SK-N-MC (cell line): ENCODE measurements at regions not wholly inside any gene's neighbourhood (a gene's known extent, or its start where the extent isn't known, plus 50 kb on each side); places are given as distances from the start of the nearest gene placed in this dataset.

Experiments used
- DNase-seq: peaks from one replicate; pipeline ENCODE4 v3.0.0-alpha.2; 2011; ENCODE audit warnings: low read depth, low spot score
- H3K27ac ChIP-seq: fragments of 200-600 bp; sonication (generic); 2 replicates; pipeline ENCODE4 v1.5.1; 2016; ENCODE audit warnings: mixed run types
- H3K36me3 ChIP-seq: fragments of 200-600 bp; sonication (generic); 2 replicates; pipeline ENCODE4 v1.6.1; 2017; ENCODE audit warnings: antibody characterized with exemption, low read length, mixed read lengths; ENCODE audit not compliant: insufficient read depth
- H3K4me3 ChIP-seq: fragments of 200-600 bp; sonication (generic); 2 replicates; pipeline ENCODE4 v1.5.1; 2016
- H3K9ac ChIP-seq: fragments of 200-600 bp; sonication (generic); 2 replicates; pipeline ENCODE4 v1.8.0; 2017; ENCODE audit warnings: mixed run types, mixed read lengths; ENCODE audit not compliant: insufficient read length
- H3K9me3 ChIP-seq: fragments of 200-600 bp; sonication (generic); 2 replicates; pipeline ENCODE4 v1.6.1; 2017; ENCODE audit warnings: low read depth, mild to moderate bottlenecking, antibody characterized with exemption, low read length, moderate library complexity, mixed read lengths
- EZH2 ChIP-seq: fragments of 200-600 bp; sonication (generic); IDR thresholded peaks from one replicate; pipeline ENCODE4 v1.6.1; 2017; ENCODE audit warnings: antibody characterized with exemption
- FOXP2 ChIP-seq: optimal IDR thresholded peaks from 2 replicates; pipeline ENCODE3; 2011; ENCODE audit warnings: mild to moderate bottlenecking, moderate library complexity; ENCODE audit not compliant: insufficient read depth; ENCODE audit errors: extremely low read length, control extremely low read depth
- POLR2AphosphoS5 ChIP-seq: IDR thresholded peaks from 2 replicates; pipeline ENCODE4 v1.6.1; 2012; ENCODE audit warnings: mild to moderate bottlenecking, low read depth, low read length, borderline replicate concordance

DNA sequence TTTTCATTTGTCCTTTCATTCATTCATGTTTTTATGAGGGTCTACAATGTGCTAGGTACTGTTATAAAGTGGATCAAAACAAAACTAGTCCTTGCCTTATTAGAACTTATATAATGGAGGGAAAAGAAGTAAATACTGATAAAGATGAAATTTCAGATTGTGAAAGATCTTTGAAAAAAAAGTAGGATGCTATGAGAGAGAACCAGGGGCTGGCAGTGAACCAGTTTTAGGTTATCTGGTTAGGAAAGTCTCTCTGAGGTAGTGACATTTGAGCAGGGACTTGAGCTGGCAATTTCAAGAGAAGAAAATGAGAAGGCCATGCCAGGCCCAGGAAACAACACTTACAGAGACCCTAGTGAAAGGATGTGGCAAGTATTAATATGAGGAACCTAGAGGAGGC is 57.3 kb upstream of the E2F7 start:
- no peak for DNase-seq
- TF ChIP-seq POLR2AphosphoS5 = no peak
- TF ChIP-seq EZH2 = no peak
- TF ChIP-seq FOXP2 = no peak
- Histone ChIP-seq H3K27ac (no peak overlapping the region), H3K36me3 (no peaks in the 10 kb centered on the region), H3K9ac (no peak overlapping the region), H3K4me3 (no peak overlapping the region), H3K9me3 (no peaks in the 10 kb centered on the region)

DNA sequence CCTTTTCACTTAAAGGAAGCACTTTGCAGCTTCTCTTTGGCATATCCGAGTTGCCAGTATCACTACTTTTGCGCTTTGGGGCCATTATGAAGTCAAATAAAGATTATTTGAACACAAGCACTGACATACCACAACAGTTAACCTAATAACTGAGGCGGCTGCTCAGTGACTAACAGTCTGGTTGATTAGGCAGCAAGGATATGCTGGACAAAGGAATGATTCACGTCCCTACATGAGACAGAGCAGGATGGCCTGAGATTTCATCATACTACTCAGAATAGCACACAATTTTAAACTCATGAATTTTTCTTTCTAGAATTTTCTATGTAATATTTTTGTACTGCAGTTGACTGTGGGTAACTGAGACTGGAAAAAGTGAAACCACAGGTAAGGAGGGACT is 56.9 kb upstream of the E2F7 start:
- Histone ChIP-seq H3K36me3 (no peaks in the 10 kb centered on the region), H3K27ac (no peak overlapping the region), H3K9ac (no peak overlapping the region), H3K4me3 (no peak overlapping the region), H3K9me3 (no peaks in the 10 kb centered on the region)
- no peak for TF ChIP-seq POLR2AphosphoS5
- TF ChIP-seq EZH2 = no peak
- TF ChIP-seq FOXP2 = no peak
- no peak for DNase-seq

DNA sequence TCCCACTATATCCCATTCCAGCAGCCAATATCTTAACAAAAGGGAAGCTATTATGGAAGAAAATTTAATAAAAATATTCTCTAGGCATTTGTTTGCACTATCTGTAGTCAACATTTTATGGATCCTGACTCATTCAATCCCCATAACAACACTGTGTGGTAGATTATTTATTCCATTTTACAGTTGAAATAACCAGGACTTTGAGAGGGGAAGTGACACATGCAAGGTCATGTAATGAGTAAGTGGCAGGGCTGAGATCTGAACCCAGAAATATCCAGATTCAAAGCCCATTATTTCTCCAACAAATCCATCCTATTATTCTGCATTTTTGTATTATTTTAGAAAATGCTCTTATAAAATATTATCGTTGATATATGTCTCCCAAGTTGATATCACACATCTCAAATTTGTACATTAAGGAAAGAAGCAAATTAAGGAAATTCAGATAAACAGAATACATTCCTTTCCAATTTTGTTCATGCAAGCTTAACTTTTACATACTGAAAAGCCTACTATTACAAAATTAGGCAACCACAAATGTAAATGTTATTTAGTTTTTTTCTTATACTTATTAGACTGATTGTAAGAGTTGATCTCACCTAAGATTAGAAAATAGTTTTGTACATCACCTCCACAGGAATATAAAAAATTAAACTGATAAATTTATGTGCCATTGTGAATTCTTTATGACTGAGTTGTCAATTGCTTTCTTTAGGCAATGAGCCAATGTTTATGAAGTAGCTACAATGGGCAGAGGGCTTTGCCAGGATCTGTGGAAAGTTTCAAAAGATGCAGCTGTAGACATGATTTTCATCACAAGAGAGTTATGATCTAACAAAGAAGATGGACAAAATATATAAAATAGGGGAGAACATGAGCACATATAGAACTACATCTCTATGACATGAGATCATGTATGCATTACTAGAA is 55.1 kb upstream of the E2F7 start:
- Histone ChIP-seq H3K4me3 (no peak overlapping the region), H3K9ac (no peak overlapping the region), H3K27ac (no peak overlapping the region), H3K9me3 (no peaks in the 10 kb centered on the region), H3K36me3 (no peaks in the 10 kb centered on the region)
- TF ChIP-seq EZH2 (no peak), POLR2AphosphoS5 (no peak), FOXP2 (no peak)
- no peak for DNase-seq

DNA sequence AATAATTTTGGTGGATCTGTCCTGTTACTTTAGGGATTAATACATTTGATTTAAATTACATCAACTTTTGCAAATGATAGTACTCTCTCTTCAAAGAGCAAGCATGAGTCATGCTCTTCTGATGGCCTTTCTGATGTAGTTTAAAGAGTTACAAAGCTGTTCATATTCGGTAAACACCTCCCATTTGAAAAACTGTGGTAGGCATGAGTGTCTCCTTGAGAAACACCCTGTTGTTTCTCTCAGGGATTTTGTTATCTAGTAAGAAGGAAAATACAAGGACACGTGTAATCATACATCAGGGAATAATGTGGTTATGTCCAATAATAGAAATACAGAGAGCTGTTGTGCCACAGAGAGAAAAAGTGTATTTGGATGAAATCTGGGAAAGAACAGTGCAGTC is 53.3 kb upstream of the E2F7 start:
- Histone ChIP-seq H3K9me3 (no peaks in the 10 kb centered on the region), H3K27ac (no peak overlapping the region), H3K9ac (no peak overlapping the region), H3K36me3 (no peaks in the 10 kb centered on the region), H3K4me3 (no peak overlapping the region)
- no peak for DNase-seq
- no peak for TF ChIP-seq EZH2
- TF ChIP-seq POLR2AphosphoS5 = no peak
- no peak for TF ChIP-seq FOXP2

DNA sequence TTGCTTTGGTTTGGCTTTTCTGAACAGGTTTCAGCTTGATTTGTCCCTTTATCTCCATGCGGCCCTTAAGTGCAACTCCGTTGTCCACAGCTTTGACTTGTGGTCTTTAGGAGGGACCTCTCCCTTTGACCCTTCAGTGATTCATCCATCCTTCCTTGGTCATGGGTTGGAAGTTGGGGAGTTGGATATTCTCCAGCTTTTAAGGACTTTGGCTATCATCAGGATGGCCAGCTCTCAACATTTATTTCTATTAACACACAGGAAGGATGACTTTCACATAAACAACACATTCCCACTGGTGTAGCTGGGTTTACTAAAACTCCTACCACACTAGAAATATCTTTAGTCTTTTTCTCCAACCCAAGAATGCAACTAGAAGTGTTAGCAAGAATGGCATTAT is 50.9 kb upstream of the E2F7 start:
- Histone ChIP-seq H3K9ac (no peak overlapping the region), H3K27ac (no peak overlapping the region), H3K36me3 (no peaks in the 10 kb centered on the region), H3K4me3 (no peak overlapping the region), H3K9me3 (no peaks in the 10 kb centered on the region)
- DNase-seq = no peak
- TF ChIP-seq FOXP2 (no peak), EZH2 (no peak), POLR2AphosphoS5 (no peak)

DNA sequence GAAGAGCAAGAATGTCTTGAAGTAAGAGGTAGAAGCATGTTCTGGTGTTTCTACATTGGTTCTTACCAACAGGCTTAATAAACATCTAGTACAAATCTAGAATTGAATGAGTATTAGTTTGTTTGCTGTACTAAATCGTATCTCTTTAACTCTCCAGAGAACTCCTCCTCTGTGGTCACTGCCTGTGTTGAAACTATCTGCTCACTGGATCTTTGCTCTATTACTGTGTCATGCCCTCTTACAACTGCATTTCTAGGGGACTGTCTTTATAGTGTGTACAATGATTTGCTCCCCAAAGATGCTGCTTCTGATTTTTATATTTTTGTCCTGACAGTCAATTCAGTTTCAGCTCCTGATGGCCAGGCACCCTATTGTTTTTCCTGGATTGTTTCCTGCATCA is 50.1 kb upstream of the E2F7 start:
- Histone ChIP-seq H3K36me3 (no peaks in the 10 kb centered on the region), H3K9ac (no peak overlapping the region), H3K9me3 (peaks cover 4% of the 10 kb centered on the region; the same call in 1 of the 2 replicates), H3K27ac (no peak overlapping the region), H3K4me3 (no peak overlapping the region)
- TF ChIP-seq POLR2AphosphoS5 (no peak), EZH2 (no peak), FOXP2 (no peak)
- DNase-seq = no peak
